NCI-H2227 treated with DMSO at 0.1 percent for 48 hours (cell line): ENCODE measurements at regions not wholly inside any gene's neighbourhood (a gene's known extent, or its start where the extent isn't known, plus 50 kb on each side); places are given as distances from the start of the nearest gene placed in this dataset.

ENCODE experiments used
- DNase-seq: peaks from one replicate; lab custom pipeline; 2025; lab: John Stamatoyannopoulos, UW

GRCh38 chr7:73964786-73965185 lies 63.2 kb upstream of the ELN start:
- DNase-seq, result no peak

GRCh38 chr7:73966062-73966940 lies 61.7 kb upstream of the ELN start:
- DNase-seq, result no peak

GRCh38 chr7:73966941-73967831 lies 60.8 kb upstream of the ELN start:
- no peak for DNase-seq

GRCh38 chr7:73967832-73968290 lies 60.1 kb upstream of the ELN start:
- DNase-seq, result no peak

- no peak for DNase-seq
Observed at GRCh38 chr7:73968487-73968886, 59.5 kb upstream of the ELN start.

GRCh38 chr7:73969991-73970390 lies 58.0 kb upstream of the ELN start:
- no peak for DNase-seq

GRCh38 chr7:73970801-73971229 lies 57.2 kb upstream of the ELN start:
- no peak for DNase-seq

GRCh38 chr7:73971322-73971703 lies 56.7 kb upstream of the ELN start:
- DNase-seq, result no peak

- DNase-seq, result no peak
Observed at GRCh38 chr7:73971704-73972341, 56.1 kb upstream of the ELN start.

GRCh38 chr7:73972614-73973013 lies 55.4 kb upstream of the ELN start:
- no peak for DNase-seq

GRCh38 chr7:73973091-73973490 lies 54.9 kb upstream of the ELN start:
- no peak for DNase-seq

GRCh38 chr7:73974101-73974947 lies 53.6 kb upstream of the ELN start:
- DNase-seq, result no peak

GRCh38 chr7:73974948-73975926 lies 52.7 kb upstream of the ELN start:
- no peak for DNase-seq

GRCh38 chr7:73976761-73977618 lies 51.0 kb upstream of the ELN start:
- DNase-seq, result no peak

GRCh38 chr7:73977619-73978618 lies 50.1 kb upstream of the ELN start:
- DNase-seq, result no peak
